ENCODE measurements at regions not wholly inside any gene's neighbourhood (a gene's known extent, or its start where the extent isn't known, plus 50 kb on each side); places are given as distances from the start of the nearest gene placed in this dataset.

- H3K27me3 ChIP-seq (ENCODE audit: control insufficient read depth in 3 of 3, insufficient read depth in 3 of 3, low read length in 2 of 3), result no peaks in the 10 kb centered on the region
- no peak overlapping the region for H3K4me3 ChIP-seq
- H3K4me1 ChIP-seq (ENCODE audit: control insufficient read depth in 5 of 5, insufficient read depth in 5 of 5, low read length in 5 of 5), result peaks cover 0 to 25% (median 5%) of the 10 kb centered on the region in 5 donors
- DNase-seq (no peak), ATAC-seq (ENCODE audit: insufficient read depth, low FRiP score) (no peak)
- 83 to 85% methylated on average over 5 of the region's 5 CpGs for WGBS, 2 donors
- H3K27ac ChIP-seq (ENCODE audit: low read depth in 1 of 2, low read length in 1 of 2), result no peak overlapping the region
- TF ChIP-seq CTCF (IDR thresholded peaks at IDR 0.05; ENCODE audit: control extremely low read depth, extremely low read depth), result no peak
- H3K9me3 ChIP-seq (ENCODE audit: control insufficient read depth in 4 of 4, insufficient read depth in 3 of 4, low read length in 3 of 4), result no peaks in the 10 kb centered on the region
- H3K9ac ChIP-seq (ENCODE audit: insufficient read depth in 1 of 2, low read length in 2 of 2), result no peak overlapping the region
- no peaks in the 10 kb centered on the region for H3K36me3 ChIP-seq (ENCODE audit: control insufficient read depth in 4 of 4, insufficient read depth in 4 of 4, low read length in 4 of 4)
Observed at GRCh38 chr6:22079783-22080182, 217.1 kb downstream of the PRL start.

GRCh38 chr6:22081709-22082108 lies 215.1 kb downstream of the PRL start:
- no peaks in the 10 kb centered on the region for H3K27me3 ChIP-seq (ENCODE audit: control insufficient read depth in 3 of 3, insufficient read depth in 3 of 3, low read length in 2 of 3)
- no peak overlapping the region for H3K9ac ChIP-seq (ENCODE audit: insufficient read depth in 1 of 2, low read length in 2 of 2)
- no peaks in the 10 kb centered on the region for H3K36me3 ChIP-seq (ENCODE audit: control insufficient read depth in 4 of 4, insufficient read depth in 4 of 4, low read length in 4 of 4)
- no peaks in the 10 kb centered on the region for H3K9me3 ChIP-seq (ENCODE audit: control insufficient read depth in 4 of 4, insufficient read depth in 3 of 4, low read length in 3 of 4)
- no peak overlapping the region for H3K27ac ChIP-seq (ENCODE audit: low read depth in 1 of 2, low read length in 1 of 2)
- 94 to 96% methylated on average over 4 of the region's 4 CpGs for WGBS, 2 donors
- no peak for DNase-seq
- no peak for TF ChIP-seq CTCF (IDR thresholded peaks at IDR 0.05; ENCODE audit: control extremely low read depth, extremely low read depth)
- no peak for ATAC-seq (ENCODE audit: insufficient read depth, low FRiP score)
- H3K4me1 ChIP-seq (ENCODE audit: control insufficient read depth in 5 of 5, insufficient read depth in 5 of 5, low read length in 5 of 5), result peaks cover 0 to 25% (median 5%) of the 10 kb centered on the region in 5 donors
- H3K4me3 ChIP-seq, result no peak overlapping the region

GRCh38 chr6:22082218-22082617 lies 214.6 kb downstream of the PRL start:
- no peak for ATAC-seq (ENCODE audit: insufficient read depth, low FRiP score)
- Histone ChIP-seq H3K4me3 (no peak overlapping the region), H3K4me1 (ENCODE audit: control insufficient read depth in 5 of 5, insufficient read depth in 5 of 5, low read length in 5 of 5) (peaks cover 0 to 25% (median 5%) of the 10 kb centered on the region in 5 donors), H3K36me3 (ENCODE audit: control insufficient read depth in 4 of 4, insufficient read depth in 4 of 4, low read length in 4 of 4) (no peaks in the 10 kb centered on the region), H3K9me3 (ENCODE audit: control insufficient read depth in 4 of 4, insufficient read depth in 3 of 4, low read length in 3 of 4) (no peaks in the 10 kb centered on the region), H3K9ac (ENCODE audit: insufficient read depth in 1 of 2, low read length in 2 of 2) (no peak overlapping the region), H3K27ac (ENCODE audit: low read depth in 1 of 2, low read length in 1 of 2) (no peak overlapping the region), H3K27me3 (ENCODE audit: control insufficient read depth in 3 of 3, insufficient read depth in 3 of 3, low read length in 2 of 3) (no peaks in the 10 kb centered on the region)
- WGBS, 2 donors, result 83 to 85% methylated on average over 3 of the region's 3 CpGs
- DNase-seq, result no peak
- TF ChIP-seq CTCF (IDR thresholded peaks at IDR 0.05; ENCODE audit: control extremely low read depth, extremely low read depth), result no peak

GRCh38 chr6:22083119-22083518 lies 213.7 kb downstream of the PRL start:
- Histone ChIP-seq H3K9ac (ENCODE audit: insufficient read depth in 1 of 2, low read length in 2 of 2) (no peak overlapping the region), H3K4me3 (no peak overlapping the region), H3K27me3 (ENCODE audit: control insufficient read depth in 3 of 3, insufficient read depth in 3 of 3, low read length in 2 of 3) (no peaks in the 10 kb centered on the region), H3K9me3 (ENCODE audit: control insufficient read depth in 4 of 4, insufficient read depth in 3 of 4, low read length in 3 of 4) (no peaks in the 10 kb centered on the region), H3K27ac (ENCODE audit: low read depth in 1 of 2, low read length in 1 of 2) (no peak overlapping the region), H3K4me1 (ENCODE audit: control insufficient read depth in 5 of 5, insufficient read depth in 5 of 5, low read length in 5 of 5) (peaks cover 0 to 25% (median 5%) of the 10 kb centered on the region in 5 donors), H3K36me3 (ENCODE audit: control insufficient read depth in 4 of 4, insufficient read depth in 4 of 4, low read length in 4 of 4) (no peaks in the 10 kb centered on the region)
- DNase-seq (peak in 2 of 3 donors; percentile 74 to 79), ATAC-seq (ENCODE audit: insufficient read depth, low FRiP score) (no peak)
- no peak for TF ChIP-seq CTCF (IDR thresholded peaks at IDR 0.05; ENCODE audit: control extremely low read depth, extremely low read depth)
- WGBS, 2 donors, result 78 to 81% methylated on average over 1 of the region's 1 CpG

Data from lung (tissue), 11 donors.